ENCODE measurements at regions not wholly inside any gene's neighbourhood (a gene's known extent, or its start where the extent isn't known, plus 50 kb on each side); places are given as distances from the start of the nearest gene placed in this dataset.

DNA sequence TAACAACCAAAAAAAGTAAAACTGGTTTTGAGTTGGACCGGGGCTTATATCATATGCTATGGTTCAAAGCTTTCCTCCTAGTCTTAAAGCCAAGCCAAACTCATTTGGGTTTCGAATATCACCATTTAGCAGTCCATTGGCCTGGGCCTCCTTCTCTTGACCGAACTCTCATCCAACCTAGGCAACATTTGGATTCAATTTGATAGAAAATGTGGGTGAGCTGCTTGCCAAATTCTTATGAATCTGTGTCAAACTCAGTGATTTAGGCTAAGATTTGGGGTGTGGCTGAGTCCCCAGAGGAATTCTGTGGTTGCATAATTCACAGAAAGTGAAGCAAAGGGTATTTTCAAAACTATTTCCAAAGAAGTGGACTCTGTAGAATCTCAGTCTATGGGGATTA is 83.7 kb downstream of the BLID start:
- TF ChIP-seq, protein P1, sequence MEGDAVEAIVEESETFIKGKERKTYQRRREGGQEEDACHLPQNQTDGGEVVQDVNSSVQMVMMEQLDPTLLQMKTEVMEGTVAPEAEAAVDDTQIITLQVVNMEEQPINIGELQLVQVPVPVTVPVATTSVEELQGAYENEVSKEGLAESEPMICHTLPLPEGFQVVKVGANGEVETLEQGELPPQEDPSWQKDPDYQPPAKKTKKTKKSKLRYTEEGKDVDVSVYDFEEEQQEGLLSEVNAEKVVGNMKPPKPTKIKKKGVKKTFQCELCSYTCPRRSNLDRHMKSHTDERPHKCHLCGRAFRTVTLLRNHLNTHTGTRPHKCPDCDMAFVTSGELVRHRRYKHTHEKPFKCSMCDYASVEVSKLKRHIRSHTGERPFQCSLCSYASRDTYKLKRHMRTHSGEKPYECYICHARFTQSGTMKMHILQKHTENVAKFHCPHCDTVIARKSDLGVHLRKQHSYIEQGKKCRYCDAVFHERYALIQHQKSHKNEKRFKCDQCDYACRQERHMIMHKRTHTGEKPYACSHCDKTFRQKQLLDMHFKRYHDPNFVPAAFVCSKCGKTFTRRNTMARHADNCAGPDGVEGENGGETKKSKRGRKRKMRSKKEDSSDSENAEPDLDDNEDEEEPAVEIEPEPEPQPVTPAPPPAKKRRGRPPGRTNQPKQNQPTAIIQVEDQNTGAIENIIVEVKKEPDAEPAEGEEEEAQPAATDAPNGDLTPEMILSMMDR (IDR thresholded peaks at IDR 0.05), result no peak
- TF ChIP-seq POLR2A (IDR thresholded peaks at IDR 0.05) (no peak), EP300 (IDR thresholded peaks at IDR 0.05; ENCODE audit: low read depth) (no peak), POLR2AphosphoS5 (IDR thresholded peaks at IDR 0.05) (no peak)

All from transverse colon (tissue), 4 donors.